Loucy (cell line): ENCODE measurements at regions not wholly inside any gene's neighbourhood (a gene's known extent, or its start where the extent isn't known, plus 50 kb on each side); places are given as distances from the start of the nearest gene placed in this dataset.

Experiments
- H2AFZ ChIP-seq: fragments of 200-600 bp; sonication (generic); 2 replicates; pipeline ENCODE4 v1.6.0; 2016; ENCODE audit warnings: antibody characterized with exemption, mild to moderate bottlenecking, low read length, moderate library complexity
- H3F3A ChIP-seq: fragments of 200-600 bp; 2 replicates; pipeline ENCODE4 v1.6.0; 2016; ENCODE audit warnings: antibody characterized with exemption, low read depth, mild to moderate bottlenecking
- H3K27me3 ChIP-seq: fragments of 200-600 bp; sonication (generic); 2 replicates; pipeline ENCODE4 v1.6.1; 2014; ENCODE audit warnings: low read length, mild to moderate bottlenecking; ENCODE audit not compliant: insufficient read depth, poor library complexity, severe bottlenecking
- H3K36me3 ChIP-seq: fragments of 200-600 bp; sonication (generic); 2 replicates; pipeline ENCODE4 v1.6.1; 2016; ENCODE audit warnings: low read length; ENCODE audit not compliant: insufficient read depth
- H3K4me1 ChIP-seq: fragments of 200-600 bp; sonication (generic); 2 replicates; pipeline ENCODE4 v1.5.1; 2014; ENCODE audit warnings: low read length, mild to moderate bottlenecking; ENCODE audit not compliant: insufficient read depth, poor library complexity, severe bottlenecking
- H3K4me2 ChIP-seq: fragments of 200-600 bp; sonication (generic); 2 replicates; pipeline ENCODE4 v1.6.0; 2014; ENCODE audit warnings: antibody characterized with exemption, low read length, low read depth, mild to moderate bottlenecking; ENCODE audit not compliant: poor library complexity, severe bottlenecking
- H3K4me3 ChIP-seq: fragments of 200-600 bp; sonication (generic); 2 replicates; pipeline ENCODE4 v1.5.1; 2014; ENCODE audit warnings: low read length, mild to moderate bottlenecking, mixed read lengths; ENCODE audit not compliant: poor library complexity, severe bottlenecking
- H3K79me2 ChIP-seq: fragments of 200-600 bp; sonication (generic); 2 replicates; pipeline ENCODE4 v1.6.1; 2014; ENCODE audit warnings: low read length; ENCODE audit not compliant: insufficient read depth
- H3K9ac ChIP-seq: fragments of 200-600 bp; sonication (generic); 2 replicates; pipeline ENCODE4 v1.6.0; 2014; ENCODE audit warnings: mild to moderate bottlenecking, low read depth, low read length, moderate library complexity; ENCODE audit not compliant: poor library complexity, severe bottlenecking
- H3K9me2 ChIP-seq: fragments of 200-600 bp; sonication (generic); replicated peaks from 2 replicates; pipeline ENCODE4 v1.6.1; 2016; ENCODE audit warnings: low read depth, low read length, mixed read lengths
- H3K9me3 ChIP-seq: fragments of 200-600 bp; sonication (generic); 2 replicates; pipeline ENCODE4 v1.6.1; 2014; ENCODE audit warnings: mild to moderate bottlenecking, antibody characterized with exemption, low read length, low read depth; ENCODE audit not compliant: insufficient read depth
- H4K20me1 ChIP-seq: fragments of 200-600 bp; sonication (generic); 2 replicates; pipeline ENCODE4 v1.6.0; 2014; ENCODE audit warnings: antibody characterized with exemption, low read length, mild to moderate bottlenecking; ENCODE audit not compliant: insufficient read depth, poor library complexity, severe bottlenecking
- EZH2phosphoT487 ChIP-seq: fragments of 200-600 bp; IDR thresholded peaks from 2 replicates; pipeline ENCODE4 v1.6.1; 2018; ENCODE audit warnings: antibody characterized with exemption, mild to moderate bottlenecking, moderate library complexity, borderline replicate concordance
- TF ChIP-seq, protein P1 (sequence below): fragments of 200-600 bp; sonication (generic); conservative IDR thresholded peaks from 2 replicates; pipeline ENCODE4 v1.5.1; 2014; ENCODE audit warnings: mild to moderate bottlenecking, antibody characterized with exemption, low read length

DNA sequence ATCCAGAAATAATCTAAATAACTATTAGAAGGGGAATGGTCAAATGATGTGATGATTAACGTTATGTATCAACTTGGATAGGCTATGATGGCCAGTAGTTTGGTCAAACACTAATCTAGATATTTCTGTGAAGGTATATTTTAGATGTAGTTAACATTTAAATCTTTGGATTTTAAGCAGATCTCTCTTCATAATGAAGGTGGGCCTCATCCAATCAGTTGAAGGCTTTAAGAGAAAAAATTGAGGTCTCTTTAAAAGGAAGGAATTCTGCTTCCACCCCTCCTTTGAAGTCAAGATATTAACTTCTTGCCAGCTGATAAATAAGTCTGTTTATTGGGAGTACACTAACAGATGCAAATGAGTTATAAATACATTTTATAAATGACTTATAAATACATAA lies 760.0 kb upstream of the SLC35B3 start:
- Histone ChIP-seq H3K36me3 (no peaks in the 10 kb centered on the region), H4K20me1 (no peaks in the 10 kb centered on the region), H3K79me2 (no peaks in the 10 kb centered on the region), H3K4me3 (no peak overlapping the region), H3F3A (no peaks in the 10 kb centered on the region), H3K9me2 (no peaks in the 10 kb centered on the region), H3K4me2 (no peak overlapping the region), H3K9ac (no peak overlapping the region), H3K4me1 (no peaks in the 10 kb centered on the region), H3K27me3 (no peaks in the 10 kb centered on the region), H3K9me3 (no peaks in the 10 kb centered on the region), H2AFZ (no peak overlapping the region)
- TF ChIP-seq, protein P1, sequence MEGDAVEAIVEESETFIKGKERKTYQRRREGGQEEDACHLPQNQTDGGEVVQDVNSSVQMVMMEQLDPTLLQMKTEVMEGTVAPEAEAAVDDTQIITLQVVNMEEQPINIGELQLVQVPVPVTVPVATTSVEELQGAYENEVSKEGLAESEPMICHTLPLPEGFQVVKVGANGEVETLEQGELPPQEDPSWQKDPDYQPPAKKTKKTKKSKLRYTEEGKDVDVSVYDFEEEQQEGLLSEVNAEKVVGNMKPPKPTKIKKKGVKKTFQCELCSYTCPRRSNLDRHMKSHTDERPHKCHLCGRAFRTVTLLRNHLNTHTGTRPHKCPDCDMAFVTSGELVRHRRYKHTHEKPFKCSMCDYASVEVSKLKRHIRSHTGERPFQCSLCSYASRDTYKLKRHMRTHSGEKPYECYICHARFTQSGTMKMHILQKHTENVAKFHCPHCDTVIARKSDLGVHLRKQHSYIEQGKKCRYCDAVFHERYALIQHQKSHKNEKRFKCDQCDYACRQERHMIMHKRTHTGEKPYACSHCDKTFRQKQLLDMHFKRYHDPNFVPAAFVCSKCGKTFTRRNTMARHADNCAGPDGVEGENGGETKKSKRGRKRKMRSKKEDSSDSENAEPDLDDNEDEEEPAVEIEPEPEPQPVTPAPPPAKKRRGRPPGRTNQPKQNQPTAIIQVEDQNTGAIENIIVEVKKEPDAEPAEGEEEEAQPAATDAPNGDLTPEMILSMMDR = no peak
- TF ChIP-seq EZH2phosphoT487 = no peak

DNA sequence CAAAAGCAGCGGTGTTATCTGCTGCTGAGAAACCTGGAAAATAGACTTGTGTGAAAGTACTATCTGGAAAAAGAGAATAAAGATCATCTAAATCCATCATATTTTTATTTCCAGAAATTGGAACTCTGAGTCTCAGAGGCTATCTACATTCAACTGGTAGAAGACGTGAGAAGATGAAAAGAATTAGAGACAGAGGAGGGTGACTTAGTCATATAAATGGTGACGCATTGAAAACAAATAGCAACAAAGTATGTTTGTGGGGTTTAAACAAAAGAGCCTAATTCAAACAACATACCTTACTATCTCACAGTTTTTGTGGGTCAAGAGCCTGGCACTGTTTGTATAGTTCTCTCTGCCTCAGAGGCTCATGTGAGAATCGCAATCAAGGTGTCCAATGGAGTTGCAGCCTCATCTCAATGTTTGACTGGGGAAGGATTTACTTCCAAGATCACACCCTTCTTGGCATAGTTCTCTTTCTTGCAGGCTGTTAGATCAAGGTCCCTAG lies 757.1 kb upstream of the SLC35B3 start:
- Histone ChIP-seq H3K9me2 (no peaks in the 10 kb centered on the region), H3K9ac (no peak overlapping the region), H2AFZ (no peak overlapping the region), H3K4me3 (no peak overlapping the region), H3F3A (no peaks in the 10 kb centered on the region), H3K79me2 (no peaks in the 10 kb centered on the region), H3K36me3 (no peaks in the 10 kb centered on the region), H3K9me3 (no peaks in the 10 kb centered on the region), H3K4me2 (no peak overlapping the region), H3K27me3 (no peaks in the 10 kb centered on the region), H4K20me1 (no peaks in the 10 kb centered on the region), H3K4me1 (no peaks in the 10 kb centered on the region)
- TF ChIP-seq, protein P1 = no peak
- TF ChIP-seq EZH2phosphoT487 = no peak

DNA sequence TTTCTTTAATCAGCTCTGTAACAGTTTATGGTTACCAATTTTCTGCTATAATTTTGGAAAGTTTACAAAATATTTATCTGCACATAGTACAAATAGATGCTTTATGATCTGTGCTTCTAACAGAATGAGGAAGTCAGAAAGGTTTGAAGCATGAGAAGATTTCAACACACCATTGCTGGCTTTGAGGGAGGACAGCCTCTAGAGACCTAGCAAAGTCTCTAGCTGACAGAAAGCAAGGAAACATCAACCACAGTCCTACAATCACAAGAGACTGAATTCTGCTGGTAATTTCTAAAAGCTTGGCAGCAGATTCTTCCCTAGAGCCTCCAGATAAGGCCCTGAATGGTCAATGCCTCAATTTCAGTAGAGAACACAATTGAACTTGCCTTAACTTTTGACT lies 750.8 kb upstream of the SLC35B3 start:
- Histone ChIP-seq H2AFZ (no peak overlapping the region), H3K4me1 (no peaks in the 10 kb centered on the region), H3K9me2 (no peaks in the 10 kb centered on the region), H3K9ac (no peak overlapping the region), H3K9me3 (no peaks in the 10 kb centered on the region), H3K4me3 (no peak overlapping the region), H4K20me1 (no peaks in the 10 kb centered on the region), H3K4me2 (no peak overlapping the region), H3K27me3 (no peaks in the 10 kb centered on the region), H3K79me2 (no peaks in the 10 kb centered on the region), H3F3A (no peaks in the 10 kb centered on the region), H3K36me3 (no peaks in the 10 kb centered on the region)
- TF ChIP-seq EZH2phosphoT487 = no peak
- TF ChIP-seq, protein P1 = no peak
